NT2/D1 (cell line): ENCODE measurements at regions not wholly inside any gene's neighbourhood (a gene's known extent, or its start where the extent isn't known, plus 50 kb on each side); places are given as distances from the start of the nearest gene placed in this dataset.
"Not testable (repeated sequence)": the region's sequence is repeated elsewhere in the genome, so short reads cannot be mapped to it uniquely, and the experiment has no call there.

Experiments
- DNase-seq: peaks from one replicate; pipeline ENCODE4 v3.0.0-alpha.2; 2011; ENCODE audit warnings: low read depth, low spot score
- H3K27me3 ChIP-seq: 2 replicates; pipeline ENCODE4 v1.6.0; 2011; ENCODE audit warnings: mild to moderate bottlenecking; ENCODE audit not compliant: insufficient read length, insufficient read depth
- H3K36me3 ChIP-seq: 2 replicates; pipeline ENCODE4 v1.6.1; 2011; ENCODE audit warnings: mild to moderate bottlenecking, low read length, mixed read lengths; ENCODE audit not compliant: insufficient read depth, insufficient read length
- H3K4me1 ChIP-seq: 2 replicates; pipeline ENCODE4 v1.5.1; 2011; ENCODE audit not compliant: insufficient read depth, insufficient read length
- H3K4me3 ChIP-seq: 2 replicates; pipeline ENCODE4 v1.5.1; 2011; ENCODE audit warnings: low read depth; ENCODE audit not compliant: insufficient read length
- H3K9ac ChIP-seq: 2 replicates; pipeline ENCODE4 v1.6.0; 2011; ENCODE audit warnings: low read depth; ENCODE audit not compliant: insufficient read length
- H3K9me3 ChIP-seq: 2 replicates; pipeline ENCODE4 v1.5.1; 2011; ENCODE audit warnings: mild to moderate bottlenecking, low read length; ENCODE audit not compliant: insufficient read depth
- SUZ12 ChIP-seq: IDR thresholded peaks from 2 replicates; pipeline ENCODE4 v1.6.1; 2011; ENCODE audit not compliant: insufficient read length, insufficient read depth; ENCODE audit errors: extremely low read depth
- YY1 ChIP-seq: IDR thresholded peaks from 2 replicates; pipeline ENCODE4 v1.6.1; 2011; ENCODE audit not compliant: insufficient read length, insufficient read depth
- ZNF274 ChIP-seq: IDR thresholded peaks from 2 replicates; pipeline ENCODE4 v1.6.1; 2011; ENCODE audit warnings: mild to moderate bottlenecking, low read depth, low read length

GRCh38 chr13:81021284-81021840 is 680.4 kb upstream of the SPRY2 start:
- no peak overlapping the region for H3K4me3 ChIP-seq
- H3K36me3 ChIP-seq, result no peaks in the 10 kb centered on the region
- H3K9me3 ChIP-seq, result no peaks in the 10 kb centered on the region
- H3K27me3 ChIP-seq, result no peaks in the 10 kb centered on the region
- TF ChIP-seq SUZ12, result no peak
- TF ChIP-seq ZNF274, result no peak
- TF ChIP-seq YY1, result no peak
- DNase-seq, result no peak
- no peaks in the 10 kb centered on the region for H3K4me1 ChIP-seq
- no peak overlapping the region for H3K9ac ChIP-seq

GRCh38 chr13:81020010-81020409 is 679.1 kb upstream of the SPRY2 start:
- Histone ChIP-seq H3K9me3 (no peaks in the 10 kb centered on the region), H3K4me3 (no peak overlapping the region), H3K9ac (no peak overlapping the region), H3K27me3 (no peaks in the 10 kb centered on the region), H3K36me3 (no peaks in the 10 kb centered on the region), H3K4me1 (no peaks in the 10 kb centered on the region)
- TF ChIP-seq ZNF274, result no peak
- no peak for TF ChIP-seq SUZ12
- TF ChIP-seq YY1, result no peak
- DNase-seq, result no peak

GRCh38 chr13:81018936-81019335 is 678.0 kb upstream of the SPRY2 start:
- no peaks in the 10 kb centered on the region for H3K36me3 ChIP-seq
- H3K27me3 ChIP-seq, result no peaks in the 10 kb centered on the region
- no peak overlapping the region for H3K4me3 ChIP-seq
- no peaks in the 10 kb centered on the region for H3K4me1 ChIP-seq
- no peak for TF ChIP-seq SUZ12
- no peak for TF ChIP-seq YY1
- no peak for TF ChIP-seq ZNF274
- H3K9ac ChIP-seq, result no peak overlapping the region
- H3K9me3 ChIP-seq, result no peaks in the 10 kb centered on the region
- DNase-seq, result no peak

GRCh38 chr13:81017513-81018152 is 676.7 kb upstream of the SPRY2 start:
- Histone ChIP-seq H3K4me1 (no peaks in the 10 kb centered on the region), H3K9ac (no peak overlapping the region), H3K36me3 (no peaks in the 10 kb centered on the region), H3K27me3 (no peaks in the 10 kb centered on the region), H3K4me3 (no peak overlapping the region), H3K9me3 (no peaks in the 10 kb centered on the region)
- peak; percentile 15 for DNase-seq
- no peak for TF ChIP-seq ZNF274
- TF ChIP-seq SUZ12, result no peak
- no peak for TF ChIP-seq YY1

GRCh38 chr13:81012031-81012430 is 671.1 kb upstream of the SPRY2 start:
- DNase-seq, result peak; percentile 5
- no peaks in the 10 kb centered on the region for H3K36me3 ChIP-seq
- no peaks in the 10 kb centered on the region; the same call in 1 of the 2 replicates for H3K9me3 ChIP-seq
- TF ChIP-seq ZNF274, result no peak
- TF ChIP-seq SUZ12, result no peak
- no peak for TF ChIP-seq YY1
- no peaks in the 10 kb centered on the region for H3K4me1 ChIP-seq
- H3K27me3 ChIP-seq, result no peaks in the 10 kb centered on the region
- H3K9ac ChIP-seq, result no peak overlapping the region
- H3K4me3 ChIP-seq, result no peak overlapping the region

- Histone ChIP-seq H3K4me1 (no peaks in the 10 kb centered on the region), H3K36me3 (no peaks in the 10 kb centered on the region), H3K4me3 (no peak overlapping the region), H3K27me3 (no peaks in the 10 kb centered on the region), H3K9me3 (no peaks in the 10 kb centered on the region), H3K9ac (no peak overlapping the region)
- TF ChIP-seq YY1, result no peak
- no peak for TF ChIP-seq SUZ12
- no peak for TF ChIP-seq ZNF274
- DNase-seq, result no peak
Observed at GRCh38 chr13:81001828-81002385, 661.0 kb upstream of the SPRY2 start.

- H3K9ac ChIP-seq, H3K4me3 ChIP-seq, DNase-seq, H3K36me3 ChIP-seq, H3K27me3 ChIP-seq, H3K4me1 ChIP-seq, H3K9me3 ChIP-seq: not testable (repeated sequence)
Observed at GRCh38 chr13:80998603-80999002, 657.7 kb upstream of the SPRY2 start.
